ENCODE measurements at regions not wholly inside any gene's neighbourhood (a gene's known extent, or its start where the extent isn't known, plus 50 kb on each side); places are given as distances from the start of the nearest gene placed in this dataset.
A peak's percentile ranks its signal among the peaks of the same experiment; 100 is the strongest.
"Not testable (repeated sequence)": the region's sequence is repeated elsewhere in the genome, so short reads cannot be mapped to it uniquely, and the experiment has no call there.

DNA sequence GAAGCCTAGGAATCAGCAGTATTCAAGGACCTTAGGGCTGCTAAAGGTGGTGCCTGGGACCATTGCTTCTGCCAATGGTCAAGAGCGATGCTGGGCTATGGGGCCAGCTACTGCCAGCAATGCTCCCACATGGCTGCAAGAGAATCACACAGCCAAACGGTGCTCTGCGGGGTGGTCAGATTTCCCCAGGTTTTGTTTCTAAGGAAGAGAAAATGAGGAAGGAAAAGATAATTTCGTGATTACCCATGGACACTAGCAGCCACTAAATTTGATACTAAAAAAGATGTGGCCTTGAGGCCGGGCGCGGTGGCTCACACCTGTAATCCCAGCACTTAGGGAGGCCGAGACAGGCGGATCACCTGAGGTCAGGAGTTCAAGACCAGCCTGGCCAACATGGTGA lies 83.0 kb downstream of the LYZL2 start:
- H3K4me1 ChIP-seq (ENCODE audit: control insufficient read depth, insufficient read depth, low read length): peaks cover 23% of the 10 kb centered on the region
- no peak for DNase-seq (ENCODE audit: low read depth)
- no peaks in the 10 kb centered on the region for H3K27me3 ChIP-seq (replicated peaks; ENCODE audit: control insufficient read depth, insufficient read depth, low read length)
- no peaks in the 10 kb centered on the region for H3K36me3 ChIP-seq (ENCODE audit: control insufficient read depth, insufficient read depth, low read length, severe bottlenecking)
- no peak overlapping the region for H3K4me3 ChIP-seq (ENCODE audit: low read length)
- no peaks in the 10 kb centered on the region for H3K9me3 ChIP-seq (ENCODE audit: control insufficient read depth, low read length)
- no peak overlapping the region for H3K9ac ChIP-seq (ENCODE audit: low read length)

DNA sequence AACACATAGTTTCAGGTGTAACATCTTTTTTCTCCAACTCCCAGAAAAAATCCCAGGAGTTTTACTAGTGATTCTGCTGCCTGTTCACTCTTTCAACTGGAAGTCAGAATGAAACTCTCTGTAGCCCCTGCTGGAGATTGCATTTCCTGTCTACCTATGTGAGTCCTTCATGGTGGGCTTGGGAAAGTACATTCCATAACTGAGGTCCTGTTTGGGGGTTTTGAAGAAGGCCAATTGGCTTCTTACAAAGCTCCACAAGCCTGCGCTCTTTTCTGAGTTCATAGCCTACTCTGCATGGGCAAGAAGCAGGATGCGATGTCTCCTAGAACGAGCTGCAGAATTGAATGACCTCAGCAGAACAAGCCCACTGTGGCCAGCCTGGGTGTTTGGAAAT lies 86.7 kb downstream of the LYZL2 start:
- peak overlapping the region; percentile 61 for H3K9ac ChIP-seq (ENCODE audit: low read length)
- DNase-seq (ENCODE audit: low read depth): no peak
- no peaks in the 10 kb centered on the region for H3K9me3 ChIP-seq (ENCODE audit: control insufficient read depth, low read length)
- H3K36me3 ChIP-seq (ENCODE audit: control insufficient read depth, insufficient read depth, low read length, severe bottlenecking): no peaks in the 10 kb centered on the region
- H3K4me3 ChIP-seq (ENCODE audit: low read length): no peak overlapping the region
- peaks cover 31% of the 10 kb centered on the region for H3K4me1 ChIP-seq (ENCODE audit: control insufficient read depth, insufficient read depth, low read length)
- H3K27me3 ChIP-seq (replicated peaks; ENCODE audit: control insufficient read depth, insufficient read depth, low read length): no peaks in the 10 kb centered on the region

DNA sequence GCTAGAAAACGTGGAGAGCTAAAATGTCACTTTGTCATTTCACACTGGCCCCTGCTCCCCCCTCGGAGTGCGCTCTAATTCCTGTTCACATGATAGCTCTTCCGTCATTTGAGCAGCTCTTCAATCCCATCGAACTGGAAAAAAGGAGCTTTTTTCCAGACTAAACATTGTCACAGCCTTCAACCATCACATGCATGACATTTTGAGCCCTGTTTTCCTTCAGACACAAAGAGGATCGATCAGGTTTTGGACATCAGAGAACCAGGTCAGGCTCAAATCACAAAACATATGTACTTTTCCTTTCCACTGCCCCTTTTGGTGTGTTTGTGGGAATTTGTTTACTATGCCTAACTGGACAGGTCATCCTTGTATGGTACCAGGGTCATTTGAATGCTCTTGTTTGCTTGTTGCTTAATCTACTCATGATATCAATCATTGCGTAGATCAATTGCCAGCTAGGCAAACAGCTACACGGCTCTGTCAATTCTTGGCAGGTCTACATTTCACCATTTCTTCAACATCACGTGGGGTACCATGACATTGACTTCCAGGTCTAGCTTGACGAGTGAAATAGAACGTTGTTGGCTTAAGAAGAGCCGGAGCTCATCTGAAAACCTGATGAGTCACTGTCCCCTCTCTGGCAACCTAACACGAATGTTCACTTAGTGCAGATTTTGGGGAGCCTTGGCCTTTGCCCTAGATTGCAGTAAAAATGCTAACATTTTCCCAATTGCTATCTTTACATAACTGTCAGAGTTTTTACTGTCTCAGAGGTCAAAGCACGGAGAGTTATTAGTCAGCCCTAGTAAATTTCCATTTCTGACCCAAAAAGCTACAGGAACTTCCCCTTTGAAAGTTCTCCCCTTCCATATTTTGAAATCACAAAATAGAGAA lies 87.3 kb downstream of the LYZL2 start:
- Histone ChIP-seq H3K36me3 (ENCODE audit: control insufficient read depth, insufficient read depth, low read length, severe bottlenecking) (no peaks in the 10 kb centered on the region), H3K27me3 (replicated peaks; ENCODE audit: control insufficient read depth, insufficient read depth, low read length) (no peaks in the 10 kb centered on the region), H3K9me3 (ENCODE audit: control insufficient read depth, low read length) (no peaks in the 10 kb centered on the region), H3K9ac (ENCODE audit: low read length) (peak overlapping the region; percentile 61), H3K4me1 (ENCODE audit: control insufficient read depth, insufficient read depth, low read length) (peaks cover 37% of the 10 kb centered on the region), H3K4me3 (ENCODE audit: low read length) (peak overlapping the region; percentile 27)
- DNase-seq (ENCODE audit: low read depth): no peak

DNA sequence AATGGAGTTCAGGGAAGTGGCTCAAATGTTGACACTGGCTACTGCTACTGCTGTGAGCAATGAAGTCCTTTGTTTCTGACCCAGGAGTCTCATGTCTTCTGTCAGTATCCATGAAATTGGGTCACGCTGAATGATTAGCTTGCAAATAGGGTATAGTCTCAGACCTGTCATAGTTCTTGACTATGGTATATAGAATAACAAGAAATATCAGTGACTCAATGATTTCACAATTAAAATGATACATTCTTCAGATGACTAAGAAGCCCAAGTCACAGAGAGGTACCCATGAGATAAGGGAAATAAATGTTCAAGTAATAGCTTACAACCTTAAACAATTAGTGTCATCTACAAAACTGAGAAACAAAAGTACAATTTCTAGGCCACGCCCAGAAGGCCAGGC lies 89.3 kb downstream of the LYZL2 start:
- no peak overlapping the region for H3K9ac ChIP-seq (ENCODE audit: low read length)
- no peaks in the 10 kb centered on the region for H3K36me3 ChIP-seq (ENCODE audit: control insufficient read depth, insufficient read depth, low read length, severe bottlenecking)
- H3K4me1 ChIP-seq (ENCODE audit: control insufficient read depth, insufficient read depth, low read length): peaks cover 42% of the 10 kb centered on the region
- H3K9me3 ChIP-seq (ENCODE audit: control insufficient read depth, low read length): no peaks in the 10 kb centered on the region
- H3K27me3 ChIP-seq (replicated peaks; ENCODE audit: control insufficient read depth, insufficient read depth, low read length): no peaks in the 10 kb centered on the region
- DNase-seq (ENCODE audit: low read depth): no peak
- H3K4me3 ChIP-seq (ENCODE audit: low read length): no peak overlapping the region

DNA sequence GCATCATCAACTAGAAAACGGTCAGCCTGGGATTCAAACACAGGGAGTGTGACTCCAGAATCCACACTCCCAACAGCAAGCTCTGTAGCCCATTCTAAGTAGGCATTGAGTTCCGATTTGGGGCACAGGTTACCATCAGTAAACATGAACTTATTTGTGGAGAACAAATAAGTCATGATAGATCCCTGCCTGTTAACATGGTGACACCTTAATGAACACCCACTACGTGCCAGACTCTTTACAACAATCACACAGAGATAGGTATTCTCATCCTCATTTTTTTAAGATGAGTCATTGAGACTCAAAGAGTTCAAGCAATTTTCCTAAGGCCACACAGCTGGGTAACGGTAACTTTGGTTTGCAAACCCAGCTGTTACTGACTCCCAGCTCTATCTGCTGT lies 91.5 kb downstream of the LYZL2 start:
- no peak for DNase-seq (ENCODE audit: low read depth)
- Histone ChIP-seq H3K4me1 (ENCODE audit: control insufficient read depth, insufficient read depth, low read length) (peaks cover 45% of the 10 kb centered on the region), H3K9ac (ENCODE audit: low read length) (no peak overlapping the region), H3K4me3 (ENCODE audit: low read length) (no peak overlapping the region), H3K36me3 (ENCODE audit: control insufficient read depth, insufficient read depth, low read length, severe bottlenecking) (no peaks in the 10 kb centered on the region), H3K9me3 (ENCODE audit: control insufficient read depth, low read length) (no peaks in the 10 kb centered on the region), H3K27me3 (replicated peaks; ENCODE audit: control insufficient read depth, insufficient read depth, low read length) (no peaks in the 10 kb centered on the region)

DNA sequence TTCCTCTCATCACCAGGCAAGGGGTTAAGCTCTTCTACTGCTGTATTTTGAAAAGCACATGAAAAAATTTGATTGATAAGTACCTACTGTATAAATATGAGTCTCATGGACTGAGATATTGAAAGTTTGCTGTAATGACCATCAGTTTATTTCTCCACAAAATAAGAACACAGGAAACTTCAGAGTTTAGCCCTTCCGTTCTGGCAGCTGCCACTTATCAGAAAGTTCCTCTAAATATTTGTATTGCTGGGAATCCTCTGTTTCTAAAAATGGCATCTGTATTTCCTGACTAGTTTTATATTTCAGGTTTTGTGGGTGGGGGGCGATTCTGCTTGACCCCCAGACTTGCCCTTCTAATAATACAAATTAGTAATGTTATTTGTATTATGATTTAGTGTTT lies 92.0 kb downstream of the LYZL2 start:
- Histone ChIP-seq H3K4me3 (ENCODE audit: low read length) (no peak overlapping the region), H3K36me3 (ENCODE audit: control insufficient read depth, insufficient read depth, low read length, severe bottlenecking) (no peaks in the 10 kb centered on the region), H3K9me3 (ENCODE audit: control insufficient read depth, low read length) (no peaks in the 10 kb centered on the region), H3K27me3 (replicated peaks; ENCODE audit: control insufficient read depth, insufficient read depth, low read length) (no peaks in the 10 kb centered on the region), H3K9ac (ENCODE audit: low read length) (no peak overlapping the region), H3K4me1 (ENCODE audit: control insufficient read depth, insufficient read depth, low read length) (peaks cover 45% of the 10 kb centered on the region)
- no peak for DNase-seq (ENCODE audit: low read depth)

DNA sequence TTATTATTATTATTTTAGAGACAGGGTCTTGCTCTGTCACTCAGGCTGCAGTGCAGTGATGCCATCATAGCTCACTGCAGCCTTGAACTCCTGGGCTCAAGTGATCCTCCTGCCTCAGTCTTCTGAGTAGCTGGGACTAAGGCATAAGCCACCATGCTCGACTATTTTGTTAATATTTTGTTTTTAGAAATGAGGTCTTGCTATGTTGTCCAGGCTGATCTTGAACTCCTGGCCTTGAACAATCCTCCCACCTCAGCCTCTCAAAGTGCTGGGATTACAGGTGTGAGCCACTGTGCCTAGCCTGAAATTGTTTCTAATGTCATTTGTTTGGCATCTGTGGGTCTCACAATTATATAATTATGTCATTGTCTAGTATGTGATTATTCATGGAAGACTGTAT lies 92.4 kb downstream of the LYZL2 start:
- not testable (repeated sequence) for H3K4me3 ChIP-seq (ENCODE audit: low read length); H3K36me3 ChIP-seq (ENCODE audit: control insufficient read depth, insufficient read depth, low read length, severe bottlenecking); H3K9ac ChIP-seq (ENCODE audit: low read length); H3K9me3 ChIP-seq (ENCODE audit: control insufficient read depth, low read length); H3K27me3 ChIP-seq (replicated peaks; ENCODE audit: control insufficient read depth, insufficient read depth, low read length); DNase-seq (ENCODE audit: low read depth)
- H3K4me1 ChIP-seq (ENCODE audit: control insufficient read depth, insufficient read depth, low read length): peaks cover 44% of the 10 kb centered on the region

DNA sequence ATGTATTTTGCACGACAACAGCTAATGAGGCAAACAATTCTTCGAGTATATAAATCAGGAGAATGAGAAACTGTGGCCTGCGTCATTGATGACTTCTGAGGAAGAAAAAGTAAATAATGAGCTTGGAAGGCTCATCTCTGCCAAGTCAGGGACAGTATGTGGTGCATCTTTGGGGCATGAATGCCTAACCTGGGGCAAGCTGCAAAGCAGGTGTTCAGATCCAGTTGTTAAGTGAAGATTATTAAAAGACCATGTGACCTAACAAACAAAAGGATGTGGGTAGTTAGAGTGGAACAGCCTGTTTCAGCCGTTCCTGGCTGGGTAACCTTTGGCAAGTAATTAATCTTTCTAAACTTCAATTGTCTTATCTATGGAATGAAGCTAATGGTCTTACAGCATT lies 93.0 kb downstream of the LYZL2 start:
- Histone ChIP-seq H3K4me3 (ENCODE audit: low read length) (no peak overlapping the region), H3K9ac (ENCODE audit: low read length) (no peak overlapping the region), H3K36me3 (ENCODE audit: control insufficient read depth, insufficient read depth, low read length, severe bottlenecking) (no peaks in the 10 kb centered on the region), H3K27me3 (replicated peaks; ENCODE audit: control insufficient read depth, insufficient read depth, low read length) (no peaks in the 10 kb centered on the region), H3K9me3 (ENCODE audit: control insufficient read depth, low read length) (no peaks in the 10 kb centered on the region), H3K4me1 (ENCODE audit: control insufficient read depth, insufficient read depth, low read length) (peaks cover 44% of the 10 kb centered on the region)
- DNase-seq (ENCODE audit: low read depth): no peak

DNA sequence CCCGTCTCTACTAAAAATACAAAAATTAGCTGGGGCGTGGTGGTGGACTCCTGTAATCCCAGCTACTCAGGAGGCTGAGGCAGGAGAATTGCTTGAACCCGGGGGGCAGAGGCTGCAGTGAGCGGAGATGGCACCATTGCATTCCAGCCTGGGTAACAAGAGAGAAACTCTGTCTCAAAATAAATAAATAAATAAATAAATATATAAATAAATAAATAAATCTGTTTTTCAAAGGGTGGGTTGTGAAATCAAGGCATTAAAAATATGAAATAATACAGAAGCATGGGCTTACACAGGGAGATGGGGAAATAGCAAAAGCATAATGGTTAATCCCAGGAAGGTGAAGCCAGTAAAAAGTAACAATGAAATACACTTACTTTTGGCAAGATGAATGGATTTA lies 93.9 kb downstream of the LYZL2 start:
- Histone ChIP-seq H3K36me3 (ENCODE audit: control insufficient read depth, insufficient read depth, low read length, severe bottlenecking) (no peaks in the 10 kb centered on the region), H3K4me3 (ENCODE audit: low read length) (no peak overlapping the region), H3K9ac (ENCODE audit: low read length) (no peak overlapping the region), H3K4me1 (ENCODE audit: control insufficient read depth, insufficient read depth, low read length) (peaks cover 42% of the 10 kb centered on the region), H3K9me3 (ENCODE audit: control insufficient read depth, low read length) (no peaks in the 10 kb centered on the region), H3K27me3 (replicated peaks; ENCODE audit: control insufficient read depth, insufficient read depth, low read length) (no peaks in the 10 kb centered on the region)
- DNase-seq (ENCODE audit: low read depth): no peak

DNA sequence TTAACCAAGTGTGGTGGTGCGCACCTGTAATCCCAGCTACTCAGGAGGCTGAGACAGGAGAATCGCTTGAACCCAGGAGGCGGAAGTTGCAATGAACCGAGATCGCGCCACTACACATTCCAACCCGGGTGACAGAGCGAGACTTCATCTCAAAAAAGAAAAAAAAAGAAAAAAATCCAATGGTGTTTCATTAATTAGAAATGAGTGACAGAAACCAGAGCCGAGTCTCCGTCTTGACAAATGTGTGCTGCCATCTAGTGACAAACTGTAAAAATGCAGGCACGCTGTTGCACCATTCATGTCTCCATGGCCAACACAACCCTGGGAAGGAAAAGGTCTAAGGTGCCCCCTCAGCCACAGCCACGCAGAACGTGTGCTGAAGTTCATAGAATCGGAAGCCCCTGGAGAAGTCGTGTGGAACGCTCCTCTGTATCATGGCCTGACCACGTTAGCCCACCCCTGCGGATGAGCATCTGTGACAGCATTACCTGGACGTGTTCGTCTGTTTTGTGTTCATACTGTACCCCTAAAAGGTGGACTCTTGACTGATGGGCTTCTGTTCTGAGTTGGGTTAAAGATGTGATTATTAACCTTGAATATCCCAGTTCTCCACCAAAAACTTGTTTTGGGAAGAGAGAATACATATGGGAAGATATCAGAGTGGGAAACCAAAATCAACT lies 94.9 kb downstream of the LYZL2 start:
- H3K4me1 ChIP-seq (ENCODE audit: control insufficient read depth, insufficient read depth, low read length): peaks cover 40% of the 10 kb centered on the region
- DNase-seq (ENCODE audit: low read depth): peak; percentile 93
- no peaks in the 10 kb centered on the region for H3K9me3 ChIP-seq (ENCODE audit: control insufficient read depth, low read length)
- H3K36me3 ChIP-seq (ENCODE audit: control insufficient read depth, insufficient read depth, low read length, severe bottlenecking): no peaks in the 10 kb centered on the region
- no peak overlapping the region for H3K4me3 ChIP-seq (ENCODE audit: low read length)
- H3K27me3 ChIP-seq (replicated peaks; ENCODE audit: control insufficient read depth, insufficient read depth, low read length): no peaks in the 10 kb centered on the region
- peak overlapping the region; percentile 34 for H3K9ac ChIP-seq (ENCODE audit: low read length)

DNA sequence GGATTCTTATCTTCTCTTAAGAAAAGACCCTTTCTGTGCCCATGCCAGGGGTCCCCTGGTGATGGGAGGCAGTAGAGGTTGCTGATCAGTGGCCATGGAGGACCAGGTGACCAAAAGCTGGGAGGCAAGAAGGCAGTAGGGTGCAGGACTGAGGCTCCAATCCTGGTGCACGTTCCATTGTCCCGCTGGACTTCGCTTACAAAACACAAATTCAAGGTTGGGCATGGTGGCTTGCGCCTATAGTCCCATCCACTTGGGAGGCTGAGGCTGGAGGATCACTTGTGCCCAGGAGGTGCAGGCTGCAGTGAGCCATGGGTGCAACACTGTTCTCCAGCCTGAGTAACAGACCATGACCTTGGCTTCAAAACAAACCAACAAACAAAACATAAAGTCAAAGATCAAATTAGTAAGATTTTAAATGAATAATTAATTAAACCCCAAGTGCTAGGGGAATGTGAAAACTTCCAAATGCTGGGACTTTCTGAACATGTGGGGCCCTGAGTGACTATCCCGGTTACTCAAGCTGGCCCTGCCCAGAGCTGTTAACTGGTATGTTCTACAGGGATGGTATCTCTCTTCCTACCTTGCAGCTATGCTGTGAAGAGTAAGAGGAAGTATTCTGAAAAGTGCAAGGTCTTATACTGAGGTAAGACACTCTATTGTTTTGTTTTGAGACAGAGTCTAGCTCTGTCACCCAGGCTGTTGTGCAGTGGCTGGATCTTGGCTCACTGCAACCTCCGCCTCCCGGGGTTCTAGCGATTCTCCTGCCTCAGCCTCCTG lies 97.6 kb downstream of the LYZL2 start:
- peak overlapping the region; percentile 11 for H3K9ac ChIP-seq (ENCODE audit: low read length)
- peaks cover 30% of the 10 kb centered on the region for H3K4me1 ChIP-seq (ENCODE audit: control insufficient read depth, insufficient read depth, low read length)
- no peaks in the 10 kb centered on the region for H3K9me3 ChIP-seq (ENCODE audit: control insufficient read depth, low read length)
- no peaks in the 10 kb centered on the region for H3K27me3 ChIP-seq (replicated peaks; ENCODE audit: control insufficient read depth, insufficient read depth, low read length)
- DNase-seq (ENCODE audit: low read depth): no peak
- H3K36me3 ChIP-seq (ENCODE audit: control insufficient read depth, insufficient read depth, low read length, severe bottlenecking): no peaks in the 10 kb centered on the region
- no peak overlapping the region for H3K4me3 ChIP-seq (ENCODE audit: low read length)
